ACC112 (cell line): ENCODE measurements at regions not wholly inside any gene's neighbourhood (a gene's known extent, or its start where the extent isn't known, plus 50 kb on each side); places are given as distances from the start of the nearest gene placed in this dataset.
"Not testable (repeated sequence)": the region's sequence is repeated elsewhere in the genome, so short reads cannot be mapped to it uniquely, and the experiment has no call there.

Source experiments
- H2AFZ ChIP-seq: fragments of 200-600 bp; sonication (generic); one replicate; pipeline ENCODE4 v1.6.0; 2017; ENCODE audit warnings: antibody characterized with exemption, low read length; ENCODE audit not compliant: unreplicated experiment
- H3K27ac ChIP-seq: fragments of 200-600 bp; sonication (generic); 2 replicates; pipeline ENCODE4 v1.5.1; 2014; ENCODE audit warnings: low read depth, mild to moderate bottlenecking, antibody characterized with exemption, low read length, moderate library complexity
- H3K27me3 ChIP-seq: fragments of 200-600 bp; sonication (generic); 2 replicates; pipeline ENCODE4 v1.6.1; 2014; ENCODE audit warnings: mild to moderate bottlenecking, antibody characterized with exemption, low read length, moderate library complexity, mixed read lengths; ENCODE audit not compliant: insufficient read depth
- H3K36me3 ChIP-seq: fragments of 200-600 bp; sonication (generic); 2 replicates; pipeline ENCODE4 v1.6.1; 2016; ENCODE audit warnings: mild to moderate bottlenecking, antibody characterized with exemption, low read length, moderate library complexity, mixed read lengths; ENCODE audit not compliant: insufficient read depth
- H3K4me1 ChIP-seq: fragments of 200-600 bp; sonication (generic); one replicate; pipeline ENCODE4 v1.6.1; 2016; ENCODE audit warnings: low read length, mixed read lengths; ENCODE audit not compliant: insufficient read depth, unreplicated experiment, control insufficient read depth
- H3K4me3 ChIP-seq: fragments of 200-600 bp; sonication (generic); 2 replicates; pipeline ENCODE4 v1.5.1; 2014; ENCODE audit warnings: mild to moderate bottlenecking, low read depth, low read length
- H3K79me2 ChIP-seq: fragments of 200-600 bp; sonication (generic); one replicate; pipeline ENCODE4 v1.6.0; 2016; ENCODE audit warnings: low read length; ENCODE audit not compliant: control insufficient read depth, unreplicated experiment, insufficient read depth

DNA sequence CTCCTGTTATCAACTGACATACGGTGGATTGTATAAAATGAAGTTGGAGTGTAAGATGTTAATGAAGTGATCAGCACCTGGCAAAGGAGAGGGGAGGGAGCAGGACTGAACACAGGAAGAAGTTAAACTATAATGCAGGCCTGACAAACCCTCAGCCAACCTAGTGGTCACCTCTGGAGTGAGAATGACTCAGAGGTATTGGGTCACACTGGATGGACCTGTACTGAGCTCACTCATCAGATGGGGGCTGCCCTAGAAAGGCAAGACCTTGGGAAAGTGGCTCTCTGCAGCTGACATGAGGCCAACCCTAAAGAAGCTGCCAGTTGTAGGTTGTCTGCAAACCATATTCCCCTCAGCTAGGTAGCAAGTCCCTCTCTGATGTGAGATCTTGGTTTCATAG is 193.3 kb upstream of the HTR1E start:
- Histone ChIP-seq H2AFZ (no peak overlapping the region), H3K27me3 (no peaks in the 10 kb centered on the region), H3K4me3 (no peak overlapping the region), H3K27ac (no peak overlapping the region), H3K36me3 (no peaks in the 10 kb centered on the region), H3K4me1 (no peaks in the 10 kb centered on the region), H3K79me2 (no peaks in the 10 kb centered on the region)

DNA sequence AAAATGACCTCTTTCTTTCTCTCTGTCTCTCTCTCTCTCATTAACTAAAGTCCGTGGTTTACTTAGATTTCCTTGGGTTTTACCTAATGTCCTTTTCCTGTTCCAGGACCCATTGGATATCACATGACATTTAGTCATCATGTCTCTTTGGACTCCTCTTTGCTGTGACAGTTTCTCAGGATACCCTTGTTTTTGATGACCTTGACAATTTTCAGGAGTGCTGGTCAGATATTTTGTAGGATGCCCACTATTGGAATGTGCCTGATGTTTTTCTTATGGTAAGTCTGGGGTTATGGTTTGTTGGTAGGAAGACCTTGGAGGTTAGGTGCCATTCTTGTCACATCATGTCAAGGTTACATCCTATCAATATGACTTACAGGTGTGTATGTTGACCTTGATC is 199.2 kb upstream of the HTR1E start:
- no peaks in the 10 kb centered on the region for H3K27me3 ChIP-seq
- no peaks in the 10 kb centered on the region for H3K4me1 ChIP-seq
- H3K27ac ChIP-seq: no peak overlapping the region
- no peak overlapping the region for H3K4me3 ChIP-seq
- H3K79me2 ChIP-seq: no peaks in the 10 kb centered on the region
- no peaks in the 10 kb centered on the region for H3K36me3 ChIP-seq
- H2AFZ ChIP-seq: no peak overlapping the region

DNA sequence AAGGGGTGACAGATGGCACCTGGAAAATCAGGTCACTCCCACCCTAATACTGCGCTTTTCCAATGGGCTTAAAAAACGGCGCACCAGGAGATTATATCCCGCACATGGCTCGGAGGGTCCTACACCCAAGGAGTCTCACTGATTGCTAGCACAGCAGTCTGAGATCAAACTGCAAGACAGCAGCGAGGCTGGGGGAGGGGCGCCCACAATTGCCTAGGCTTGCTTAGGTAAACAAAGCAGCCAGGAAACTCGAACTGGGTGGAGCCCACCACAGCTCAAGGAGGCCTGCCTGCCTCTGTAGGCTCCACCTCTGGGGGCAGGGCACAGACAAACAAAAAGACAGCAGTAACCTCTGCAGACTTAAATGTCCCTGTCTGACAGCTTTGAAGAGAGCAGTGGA is 205.7 kb upstream of the HTR1E start:
- not testable (repeated sequence) for H3K27ac ChIP-seq, H3K27me3 ChIP-seq, H3K79me2 ChIP-seq, H3K4me3 ChIP-seq, H3K36me3 ChIP-seq, H3K4me1 ChIP-seq, H2AFZ ChIP-seq

DNA sequence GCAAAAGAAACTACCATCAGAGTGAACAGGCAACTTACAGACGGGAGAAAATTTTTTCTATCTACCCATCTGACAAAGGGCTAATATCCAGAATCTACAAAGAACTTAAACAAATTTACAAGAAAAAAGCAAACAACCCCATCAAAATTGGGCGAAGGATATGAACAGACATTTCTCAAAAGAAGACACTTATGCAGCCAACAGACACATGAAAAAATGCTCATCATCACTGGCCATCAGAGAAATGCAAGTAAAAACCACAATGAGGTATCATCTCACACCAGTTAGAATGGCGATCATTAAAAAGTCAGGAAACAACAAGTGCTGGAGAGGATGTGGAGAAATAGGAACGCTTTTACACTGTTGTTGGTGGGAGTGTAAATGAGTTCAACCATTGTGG is 206.6 kb upstream of the HTR1E start:
- H3K36me3 ChIP-seq, H3K4me3 ChIP-seq, H2AFZ ChIP-seq, H3K4me1 ChIP-seq, H3K79me2 ChIP-seq, H3K27ac ChIP-seq, H3K27me3 ChIP-seq: not testable (repeated sequence)

DNA sequence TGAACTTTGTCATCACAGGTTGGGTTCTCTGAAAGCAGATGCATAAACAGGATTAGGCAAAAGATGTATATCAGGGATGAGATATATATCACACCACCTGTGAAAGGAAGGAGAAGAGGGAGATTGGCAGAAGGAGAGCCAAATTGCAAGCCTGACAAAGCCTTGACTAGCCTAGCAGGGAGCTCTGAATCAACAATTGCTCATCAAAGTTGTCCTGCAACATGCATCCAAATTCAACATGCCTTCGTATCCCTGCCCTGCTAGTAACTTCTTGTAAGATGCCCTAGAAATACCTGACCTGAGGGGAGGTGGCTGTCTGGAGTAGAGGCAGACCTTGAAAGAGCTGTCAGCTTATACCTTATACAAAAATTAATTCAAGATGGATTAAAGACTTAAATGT is 207.1 kb upstream of the HTR1E start:
- Histone ChIP-seq H3K4me3 (no peak overlapping the region), H2AFZ (no peak overlapping the region), H3K79me2 (no peaks in the 10 kb centered on the region), H3K4me1 (no peaks in the 10 kb centered on the region), H3K27ac (no peak overlapping the region), H3K36me3 (no peaks in the 10 kb centered on the region), H3K27me3 (no peaks in the 10 kb centered on the region)

DNA sequence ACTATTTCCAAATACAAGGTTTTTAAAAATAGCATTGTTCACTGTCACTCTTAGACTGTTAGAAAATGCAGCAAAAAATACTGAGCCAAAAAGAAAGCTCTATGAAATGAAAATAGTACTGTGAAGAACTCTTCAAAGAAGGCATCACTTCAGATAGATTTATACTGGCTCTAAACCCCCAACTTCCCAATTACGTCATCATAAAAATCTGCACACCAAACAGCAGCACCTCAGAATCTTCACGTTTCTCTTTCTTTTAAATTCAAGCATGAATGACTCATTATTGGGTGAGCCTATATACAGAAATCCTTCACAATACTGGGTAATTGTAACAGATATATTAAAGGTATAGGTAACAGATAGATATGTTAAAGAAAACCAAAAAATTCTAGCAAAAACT is 208.4 kb upstream of the HTR1E start:
- H3K4me1 ChIP-seq: no peaks in the 10 kb centered on the region
- H3K36me3 ChIP-seq: no peaks in the 10 kb centered on the region

DNA sequence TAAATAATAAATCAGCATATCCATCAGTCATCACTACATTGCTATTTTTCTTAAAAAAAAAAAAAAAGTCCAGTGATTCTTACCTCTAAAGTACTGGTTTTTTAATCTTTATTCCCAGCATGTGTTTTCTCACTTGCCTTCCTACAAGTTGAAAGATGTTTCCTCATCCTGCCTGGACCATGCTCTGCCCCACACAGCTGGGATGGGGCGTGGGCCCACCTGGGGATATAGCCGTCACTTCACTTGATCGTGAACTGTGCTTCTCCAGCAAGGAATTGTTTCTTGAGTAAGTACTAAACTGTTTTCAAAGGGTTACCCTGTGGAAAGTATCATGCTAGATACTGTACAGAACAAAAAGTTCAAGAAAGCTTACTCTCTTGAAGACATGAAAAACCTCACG is 212.6 kb upstream of the HTR1E start:
- Histone ChIP-seq H3K27me3 (no peaks in the 10 kb centered on the region), H3K4me3 (no peak overlapping the region), H3K4me1 (no peaks in the 10 kb centered on the region), H3K27ac (no peak overlapping the region), H2AFZ (no peak overlapping the region), H3K79me2 (no peaks in the 10 kb centered on the region), H3K36me3 (no peaks in the 10 kb centered on the region)

More for the DNA sequence above, 208.4 kb upstream of the HTR1E start:
- H3K4me3 ChIP-seq: no peak overlapping the region
- H3K27ac ChIP-seq: no peak overlapping the region
- no peak overlapping the region for H2AFZ ChIP-seq
- no peaks in the 10 kb centered on the region for H3K79me2 ChIP-seq
- H3K27me3 ChIP-seq: no peaks in the 10 kb centered on the region

DNA sequence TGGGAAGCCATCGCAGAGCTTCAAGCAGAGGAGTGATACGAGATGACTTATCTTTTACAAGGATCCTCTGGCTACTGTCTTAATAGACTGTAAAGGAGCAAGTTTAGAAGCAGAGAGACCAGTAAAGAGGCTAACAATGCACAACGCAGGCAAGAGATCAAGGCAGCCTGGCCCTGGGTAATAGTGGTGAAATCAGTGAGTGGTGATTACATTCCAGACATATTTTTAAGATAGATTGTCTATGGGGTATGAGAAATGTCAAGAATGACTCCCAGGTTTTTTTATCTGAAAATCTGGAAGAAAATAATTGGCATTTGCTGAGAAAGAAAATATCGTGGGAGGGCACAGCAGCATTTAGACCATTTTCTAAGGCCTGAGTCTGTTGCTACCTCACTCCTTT is 213.6 kb upstream of the HTR1E start:
- Histone ChIP-seq H3K4me1 (no peaks in the 10 kb centered on the region), H3K4me3 (no peak overlapping the region), H3K27me3 (no peaks in the 10 kb centered on the region), H3K27ac (no peak overlapping the region), H3K36me3 (no peaks in the 10 kb centered on the region), H3K79me2 (no peaks in the 10 kb centered on the region), H2AFZ (no peak overlapping the region)

DNA sequence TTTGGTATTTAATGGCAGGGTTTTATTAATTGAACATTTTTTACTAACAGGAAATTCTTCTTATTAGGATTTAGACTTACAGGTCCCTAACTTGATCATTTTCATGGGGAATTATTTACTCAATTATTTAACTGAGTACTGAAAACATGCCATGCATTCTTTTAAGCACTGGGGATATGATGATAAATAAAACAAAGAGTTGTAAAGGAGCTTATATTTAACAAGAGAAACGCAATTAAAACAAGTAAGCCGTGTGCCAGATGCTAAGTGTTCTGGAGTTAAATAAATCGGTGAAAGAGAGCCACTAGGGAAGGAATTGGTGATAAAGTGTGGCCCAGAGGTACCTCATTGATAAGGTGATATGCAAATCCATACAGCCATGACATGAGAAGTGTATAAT is 214.2 kb upstream of the HTR1E start:
- no peak overlapping the region for H3K27ac ChIP-seq
- H3K4me3 ChIP-seq: no peak overlapping the region
- no peaks in the 10 kb centered on the region for H3K79me2 ChIP-seq
- H3K4me1 ChIP-seq: no peaks in the 10 kb centered on the region
- no peaks in the 10 kb centered on the region for H3K36me3 ChIP-seq
- H3K27me3 ChIP-seq: no peaks in the 10 kb centered on the region
- H2AFZ ChIP-seq: no peak overlapping the region

DNA sequence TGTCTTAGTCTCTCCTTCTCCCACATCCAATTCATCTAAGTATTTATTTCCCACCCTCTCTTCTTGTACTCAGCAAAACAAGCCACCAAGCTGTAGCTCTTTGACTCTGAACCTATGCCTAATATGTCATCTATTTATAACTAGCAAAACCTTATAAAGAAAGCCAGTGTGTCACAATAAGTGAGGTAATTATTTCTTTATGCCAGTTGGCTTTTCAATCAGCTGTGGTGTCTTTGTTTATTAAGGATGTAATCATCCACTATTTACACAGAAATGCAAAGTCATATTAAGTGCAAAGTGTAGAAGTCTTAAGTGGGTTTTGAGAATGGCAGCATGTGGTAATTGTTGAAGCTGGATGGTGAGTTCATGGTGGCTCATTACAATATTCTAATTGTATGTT is 215.2 kb upstream of the HTR1E start:
- H3K27ac ChIP-seq: no peak overlapping the region
- no peak overlapping the region for H3K4me3 ChIP-seq
- no peaks in the 10 kb centered on the region for H3K4me1 ChIP-seq
- no peaks in the 10 kb centered on the region for H3K79me2 ChIP-seq
- H3K27me3 ChIP-seq: no peaks in the 10 kb centered on the region
- no peak overlapping the region for H2AFZ ChIP-seq
- H3K36me3 ChIP-seq: no peaks in the 10 kb centered on the region

DNA sequence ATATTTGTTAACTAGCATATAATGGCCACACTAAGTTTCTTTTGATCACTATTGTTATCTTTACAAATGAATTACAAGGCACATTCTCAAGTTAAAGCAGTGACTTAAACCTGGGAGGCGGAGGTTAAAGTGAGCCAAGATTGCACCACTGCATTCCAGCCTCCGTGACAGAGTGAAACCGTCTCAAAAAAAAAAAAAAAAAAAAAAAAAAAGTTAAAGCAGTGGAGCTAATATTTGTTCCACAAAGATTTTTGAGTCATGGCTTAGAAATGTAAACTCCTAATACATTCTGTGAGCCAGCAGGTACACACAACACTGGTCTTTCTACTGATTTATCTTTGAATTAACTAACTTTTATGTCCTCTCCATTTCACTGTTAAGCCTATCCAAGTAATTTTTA is 221.7 kb upstream of the HTR1E start:
- H3K36me3 ChIP-seq: no peaks in the 10 kb centered on the region
- H3K27ac ChIP-seq: no peak overlapping the region
- no peaks in the 10 kb centered on the region for H3K27me3 ChIP-seq
- no peak overlapping the region for H3K4me3 ChIP-seq
- no peak overlapping the region for H2AFZ ChIP-seq
- H3K4me1 ChIP-seq: no peaks in the 10 kb centered on the region
- no peaks in the 10 kb centered on the region for H3K79me2 ChIP-seq

DNA sequence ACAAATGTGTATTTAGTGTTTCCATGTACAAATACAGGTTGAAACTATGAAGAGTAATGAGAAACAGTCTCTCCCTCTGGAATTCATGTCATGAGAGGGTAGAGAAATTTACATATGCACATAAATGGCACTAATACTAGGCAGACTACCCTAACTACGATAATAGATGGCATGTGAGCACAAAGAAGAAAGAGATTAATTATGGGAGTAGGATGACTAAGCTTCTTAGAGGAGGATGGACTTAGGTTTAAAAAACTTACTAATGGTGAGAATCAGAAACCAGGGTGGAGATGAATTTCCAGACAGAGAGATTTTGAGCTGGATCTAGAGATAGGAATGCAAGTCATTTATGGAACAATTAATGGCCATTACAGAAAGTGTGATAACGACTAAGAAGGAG is 225.3 kb upstream of the HTR1E start:
- no peaks in the 10 kb centered on the region for H3K36me3 ChIP-seq
- H3K79me2 ChIP-seq: no peaks in the 10 kb centered on the region
- H3K4me3 ChIP-seq: no peak overlapping the region
- no peaks in the 10 kb centered on the region for H3K4me1 ChIP-seq
- no peak overlapping the region for H2AFZ ChIP-seq
- H3K27me3 ChIP-seq: no peaks in the 10 kb centered on the region
- H3K27ac ChIP-seq: no peak overlapping the region
